Activated gamma-delta T cell treated with Interleukin-2 at 50 U/mL for 16 hours (primary cell): ENCODE measurements at regions not wholly inside any gene's neighbourhood (a gene's known extent, or its start where the extent isn't known, plus 50 kb on each side); places are given as distances from the start of the nearest gene placed in this dataset.

Experiments used
- DNase-seq: peaks from one replicate; pipeline ENCODE4 v3.0.0-alpha.2; 2020

DNA sequence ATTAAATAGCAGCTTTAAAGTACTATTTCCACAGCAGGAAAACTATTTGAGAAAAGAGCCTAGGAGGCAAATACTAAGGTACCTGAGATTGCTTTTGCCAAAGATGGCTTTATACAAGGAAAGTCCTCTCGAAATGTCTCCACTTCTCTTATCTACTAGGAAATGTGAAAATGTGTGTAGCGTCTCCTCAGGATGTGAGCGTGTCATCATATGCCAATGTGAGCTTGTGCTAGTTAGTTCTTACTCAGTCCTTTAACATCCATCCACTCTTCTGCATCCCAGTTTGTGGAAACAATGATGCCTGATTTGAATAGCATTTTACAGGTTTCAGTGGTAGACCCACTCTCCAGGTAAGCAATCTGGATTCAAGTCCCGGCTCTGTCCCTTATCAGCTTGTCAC, 421.0 kb downstream of the DYNC2H1 start:
- DNase-seq, result no peak

DNA sequence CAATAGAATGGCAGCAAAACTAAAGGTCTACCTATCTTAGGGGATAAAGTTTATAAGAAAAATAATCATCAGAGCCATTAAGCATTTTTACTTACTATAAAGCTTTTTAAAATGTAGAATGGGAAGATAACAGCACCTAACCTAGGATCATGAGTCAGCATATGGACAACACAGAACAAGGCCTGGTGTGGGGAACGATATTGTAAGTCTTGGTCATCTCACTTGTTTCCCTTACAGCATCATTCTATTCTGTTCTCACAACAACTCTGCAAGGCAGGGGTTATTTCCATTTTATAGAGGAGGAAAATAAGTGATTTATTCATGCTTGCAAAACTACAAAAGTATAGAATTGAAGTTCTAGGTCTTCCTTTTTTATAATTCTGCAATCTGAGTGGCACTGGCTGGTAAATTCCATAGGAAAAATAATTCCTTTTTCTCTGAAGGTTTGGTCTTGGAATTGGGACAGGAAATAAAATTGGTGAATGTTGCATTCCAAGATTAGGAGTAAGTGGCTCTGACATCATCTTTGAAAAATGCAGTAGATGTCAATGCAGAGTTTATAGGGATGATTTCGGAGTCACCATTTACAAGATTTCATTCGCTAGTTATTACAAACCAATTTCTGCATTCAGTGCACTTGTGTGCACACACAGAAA, 423.0 kb downstream of the DYNC2H1 start:
- no peak for DNase-seq

DNA sequence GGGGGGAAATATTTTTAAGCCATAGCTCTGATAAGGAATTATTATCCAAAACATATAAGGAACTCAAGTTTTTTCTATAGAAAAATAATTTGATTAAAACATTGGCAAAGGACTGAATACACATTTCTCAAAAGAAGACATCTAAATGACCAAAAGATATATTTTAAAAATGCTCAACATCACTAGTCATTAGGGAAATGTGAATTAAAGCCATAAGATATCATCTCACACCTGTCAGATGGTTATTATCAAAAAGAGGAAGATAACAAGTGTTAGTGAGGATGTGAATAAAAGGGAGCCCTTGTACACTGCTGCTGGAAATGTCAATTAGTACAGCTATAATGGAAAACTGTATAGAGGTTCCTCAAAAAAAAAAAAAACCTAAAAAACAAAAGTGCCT, 425.0 kb downstream of the DYNC2H1 start:
- no peak for DNase-seq

DNA sequence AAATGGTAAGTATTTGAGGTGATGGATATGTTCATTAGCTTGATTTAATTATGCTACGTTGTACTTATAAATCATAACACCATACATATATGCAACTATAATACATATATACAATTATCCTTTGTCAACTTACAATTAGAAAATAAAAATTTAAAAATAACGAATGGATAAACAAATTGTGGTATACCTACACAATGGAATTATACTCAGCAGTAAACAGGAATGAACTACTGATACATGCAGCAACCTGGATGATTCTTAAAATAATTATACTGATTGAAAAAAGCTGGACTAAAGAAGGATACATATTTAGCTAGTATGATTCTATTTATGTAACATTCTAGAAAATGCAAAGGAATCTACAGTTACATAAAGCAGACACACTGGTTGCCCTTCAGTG, 425.7 kb downstream of the DYNC2H1 start:
- no peak for DNase-seq

DNA sequence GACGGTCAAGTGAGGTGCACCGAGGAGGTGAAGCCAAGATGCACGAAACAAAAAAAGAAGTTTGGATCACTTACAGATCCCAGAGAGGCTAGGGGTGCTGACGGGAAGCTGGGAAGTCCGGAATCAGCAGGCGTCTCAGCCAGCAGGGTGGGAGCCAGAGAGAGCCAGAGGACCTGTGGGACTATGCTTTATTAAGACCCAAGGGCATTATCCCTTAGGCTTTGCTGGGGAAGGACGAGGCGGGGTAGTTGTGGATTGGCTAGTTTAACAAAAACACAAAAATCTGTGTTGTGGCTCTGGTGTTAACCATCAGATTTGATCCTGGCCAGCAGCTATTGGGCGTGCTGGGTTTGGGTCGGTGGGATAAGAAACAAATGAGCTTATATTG, 427.1 kb downstream of the DYNC2H1 start:
- no peak for DNase-seq

DNA sequence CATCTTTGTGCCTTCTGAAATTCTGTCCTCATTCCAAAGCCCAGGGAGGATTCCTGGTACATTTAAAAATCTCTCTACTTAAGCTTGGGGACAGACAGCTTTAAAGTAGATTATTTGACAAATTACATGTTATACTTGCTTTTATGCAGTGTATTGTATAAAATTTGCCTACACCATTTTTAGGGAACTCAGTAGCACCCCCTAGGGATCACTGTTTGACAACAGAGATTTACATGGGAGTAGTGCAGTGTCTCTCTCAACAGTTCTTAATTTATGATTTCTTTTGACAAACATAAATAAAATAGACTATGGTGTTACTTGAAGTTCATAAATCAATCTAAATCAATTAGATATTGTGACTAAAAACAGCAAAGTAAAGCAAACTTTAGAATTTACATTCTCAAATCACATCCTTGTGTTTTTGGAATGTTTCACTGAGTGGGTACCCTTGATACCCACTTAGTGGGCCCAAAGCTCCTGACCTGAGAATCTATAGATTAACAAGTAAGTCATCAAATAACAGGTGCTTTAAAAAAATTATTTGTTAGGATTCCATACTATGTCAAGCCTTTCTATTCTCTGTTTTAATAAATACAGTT, 428.8 kb downstream of the DYNC2H1 start:
- DNase-seq, result no peak

DNA sequence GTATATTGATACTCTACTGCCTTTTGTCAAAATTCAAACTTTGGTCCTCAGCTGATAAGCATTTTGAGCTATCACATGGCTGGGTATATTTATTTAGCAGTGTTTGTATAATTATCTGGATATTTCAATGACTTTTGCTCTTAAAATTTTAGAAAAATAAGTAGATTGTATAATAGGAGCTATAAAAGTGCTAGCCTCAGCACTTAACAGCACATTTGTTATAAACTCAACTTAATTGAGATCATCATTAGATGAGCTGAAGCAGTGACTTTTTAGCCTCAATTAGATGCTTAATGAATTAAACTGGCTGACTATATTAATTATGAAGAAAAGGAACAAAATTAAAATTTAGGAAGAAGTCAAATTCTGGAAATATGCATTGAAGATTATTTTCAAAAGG, 429.9 kb downstream of the DYNC2H1 start:
- no peak for DNase-seq

DNA sequence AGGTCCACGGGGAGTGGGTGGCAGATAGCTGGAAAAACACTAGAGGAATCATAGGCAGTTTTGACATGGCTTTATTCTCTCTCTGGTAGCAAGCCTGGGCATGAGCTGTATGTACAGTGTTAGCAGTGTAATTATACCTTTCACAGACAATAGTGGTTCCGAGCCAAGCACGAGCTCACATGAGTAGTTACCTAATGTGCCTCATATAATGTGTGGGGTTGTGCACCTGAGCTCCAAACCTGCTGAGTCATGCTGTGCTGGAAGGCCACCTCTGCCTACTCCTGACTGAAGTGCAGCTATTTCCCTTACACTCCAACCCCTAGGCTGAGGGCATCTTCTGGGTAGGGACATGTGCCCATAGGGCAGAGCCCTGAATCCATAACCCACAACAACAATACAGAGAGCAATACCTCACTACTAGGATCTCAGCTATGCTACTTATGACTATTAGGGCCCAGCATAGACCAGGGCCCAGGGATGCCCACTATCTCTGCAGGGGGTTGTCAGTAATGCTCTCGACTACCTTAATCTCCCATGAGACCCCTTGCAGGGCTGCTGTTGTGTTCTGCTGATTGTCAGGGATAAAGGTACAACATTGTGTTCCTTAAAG, 432.1 kb downstream of the DYNC2H1 start:
- no peak for DNase-seq

DNA sequence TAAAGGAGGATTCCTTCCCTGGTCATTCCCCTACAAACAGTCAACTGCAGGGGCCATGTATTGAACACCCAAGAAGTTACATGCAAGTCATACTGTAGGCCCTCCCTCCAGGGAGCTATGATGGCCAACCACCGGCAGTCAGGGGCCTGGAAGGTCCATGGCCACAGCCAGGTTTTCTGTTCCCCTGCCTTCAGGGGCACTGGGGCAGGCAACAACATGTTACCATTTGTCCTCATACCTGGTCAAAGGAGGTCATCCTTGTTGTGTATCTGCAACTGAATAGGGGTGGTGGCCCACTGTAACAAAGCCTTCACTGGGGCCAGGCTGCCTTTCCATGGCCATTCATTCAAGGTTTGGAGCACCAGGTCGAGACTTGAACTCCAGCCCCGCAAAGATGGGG, 433.6 kb downstream of the DYNC2H1 start:
- no peak for DNase-seq

DNA sequence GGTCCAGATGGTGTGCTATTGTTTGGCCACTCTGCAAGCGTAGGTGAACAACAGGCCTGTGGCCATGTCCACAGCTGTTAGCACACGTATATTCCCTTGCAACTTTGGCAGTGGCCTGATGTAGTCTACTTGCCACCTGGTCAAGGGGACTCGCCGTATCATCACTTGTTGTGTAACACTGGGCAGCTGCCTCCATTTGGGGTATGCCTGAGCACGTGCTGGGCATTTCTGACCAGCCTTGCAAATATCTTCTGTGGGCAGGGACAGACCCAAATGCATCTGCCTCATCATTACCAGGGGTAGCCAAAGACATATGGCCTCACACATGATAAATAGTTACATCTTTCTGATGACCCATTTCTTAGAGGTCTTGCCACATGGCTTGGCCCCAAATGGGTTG, 434.2 kb downstream of the DYNC2H1 start:
- DNase-seq, result no peak

DNA sequence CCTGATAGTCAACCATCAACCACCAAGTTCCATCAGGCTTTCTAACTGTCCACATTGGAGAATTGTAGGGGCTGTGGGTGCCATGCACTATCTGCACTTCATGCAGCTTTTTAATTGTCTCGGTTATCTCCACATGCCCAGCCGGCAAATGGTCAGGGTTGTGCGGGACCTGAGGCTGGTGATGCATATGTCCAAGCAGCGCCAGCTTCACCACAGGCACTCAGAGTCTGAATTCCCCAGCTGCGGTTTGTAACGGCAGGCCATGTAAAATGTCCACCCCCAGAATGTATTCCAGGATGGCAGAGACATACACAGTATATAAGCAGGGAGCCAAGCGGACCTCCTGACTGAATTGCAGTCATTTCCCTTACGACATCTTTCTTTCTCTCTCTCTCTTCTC, 435.6 kb downstream of the DYNC2H1 start:
- no peak for DNase-seq

DNA sequence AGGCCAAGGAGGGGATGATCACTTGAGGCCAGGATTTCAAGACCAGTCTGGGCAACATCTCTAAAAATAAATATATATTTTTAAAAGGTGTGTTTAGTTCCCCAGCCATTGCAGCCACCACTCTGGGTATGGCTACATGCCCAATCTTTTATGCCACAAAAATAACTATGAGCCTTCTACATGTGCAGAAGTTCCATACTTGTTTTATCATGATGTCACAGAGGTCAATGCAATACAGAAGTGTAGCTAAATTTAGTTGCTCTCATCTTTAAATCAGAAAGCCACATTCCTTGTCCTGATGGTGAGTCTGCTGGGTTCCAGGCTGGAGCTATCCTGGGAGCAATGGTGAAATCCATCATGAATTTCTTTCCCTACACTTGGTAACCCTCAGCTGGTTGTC, 436.3 kb downstream of the DYNC2H1 start:
- DNase-seq, result no peak

DNA sequence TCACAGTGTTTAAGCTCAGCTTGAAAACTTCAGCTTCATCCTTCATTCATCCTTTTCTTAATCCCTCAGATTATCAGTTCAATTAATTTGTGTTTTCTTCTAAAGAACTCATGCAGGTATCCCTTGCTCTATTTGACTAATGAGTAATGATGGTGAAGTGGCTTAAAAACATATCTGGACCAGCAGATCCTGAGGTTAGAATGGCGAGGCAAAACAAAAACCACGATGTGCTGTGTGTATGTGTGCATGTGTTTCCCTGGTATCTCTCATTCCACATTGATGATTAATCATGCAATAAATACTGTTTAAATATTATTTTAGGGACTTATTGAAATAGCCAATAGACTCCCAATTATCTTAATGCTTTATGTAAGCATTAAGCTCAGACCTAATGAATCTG, 437.0 kb downstream of the DYNC2H1 start:
- no peak for DNase-seq

DNA sequence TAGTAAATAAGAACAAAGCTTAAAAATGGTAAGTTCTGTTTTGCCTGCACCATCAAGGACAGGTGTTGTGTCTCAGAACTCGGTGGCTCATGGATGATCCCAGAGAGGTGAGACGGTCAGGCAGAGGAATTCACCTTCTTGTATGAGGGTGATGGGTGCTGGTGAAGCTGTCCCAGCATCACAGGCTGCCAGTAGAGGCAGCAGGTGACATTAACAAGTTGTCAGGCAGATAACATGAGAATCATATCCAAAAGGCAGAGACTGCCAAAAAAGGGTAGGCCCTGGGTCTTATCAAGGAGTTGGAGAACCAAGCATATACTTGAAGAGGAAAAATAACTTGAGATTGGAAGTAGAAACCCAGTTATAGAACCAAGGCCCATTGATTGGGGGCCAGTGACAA, 437.8 kb downstream of the DYNC2H1 start:
- DNase-seq, result no peak

DNA sequence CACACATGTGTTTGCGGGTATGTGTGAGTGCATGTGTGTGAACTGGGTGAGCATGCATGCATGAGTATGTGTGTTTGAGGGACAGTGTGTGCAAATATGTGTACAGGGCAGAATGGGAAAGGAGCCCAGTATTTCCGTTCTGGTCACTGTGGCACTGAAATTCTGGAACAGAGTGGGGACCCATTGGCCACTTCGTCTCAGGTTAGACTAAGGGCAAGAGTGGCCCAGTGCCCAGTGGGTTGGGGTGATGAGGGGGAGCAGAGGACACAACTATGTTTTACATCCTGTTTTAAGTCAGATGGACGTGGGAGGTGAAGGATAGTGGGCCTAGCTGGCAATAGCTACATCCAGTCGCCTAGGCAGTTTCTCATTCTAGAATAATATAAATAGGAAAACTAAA, 438.5 kb downstream of the DYNC2H1 start:
- no peak for DNase-seq

DNA sequence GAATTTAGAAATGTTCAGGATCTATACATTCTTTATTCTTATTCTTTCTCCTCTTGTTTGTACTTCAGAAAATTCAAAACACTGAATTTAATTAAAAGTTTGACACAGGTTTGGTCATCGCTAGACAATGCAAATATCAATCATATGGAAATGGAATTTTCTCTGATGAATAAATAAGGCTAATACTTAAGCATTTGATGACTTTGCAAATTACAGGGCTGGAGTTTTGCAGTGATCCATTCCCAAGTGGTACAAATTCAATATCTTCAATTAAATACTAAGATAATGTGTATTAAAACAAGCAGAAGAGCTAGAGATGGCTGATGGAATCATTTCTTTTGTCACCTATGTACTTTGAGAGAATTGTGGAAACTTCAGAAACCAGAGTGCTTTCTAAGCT, 439.6 kb downstream of the DYNC2H1 start:
- no peak for DNase-seq

DNA sequence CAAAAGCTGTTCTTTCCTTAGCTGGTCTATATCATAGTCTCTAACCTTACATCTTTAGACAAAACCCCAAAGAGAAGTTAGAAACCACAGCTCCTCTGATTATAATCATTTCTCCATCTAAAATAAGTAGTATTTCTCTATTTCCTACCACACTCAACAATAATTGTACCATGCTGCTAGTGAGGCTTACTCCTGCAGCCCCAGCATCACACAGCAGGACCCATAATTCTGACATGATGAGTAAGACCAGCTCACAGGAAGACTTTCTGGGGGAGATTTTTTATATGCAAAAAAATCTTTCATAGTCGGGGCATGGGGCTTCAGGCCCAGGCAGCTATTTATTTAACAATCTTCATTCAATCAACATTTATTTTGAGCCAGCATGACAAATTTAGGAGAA, 441.6 kb downstream of the DYNC2H1 start:
- DNase-seq, result no peak

DNA sequence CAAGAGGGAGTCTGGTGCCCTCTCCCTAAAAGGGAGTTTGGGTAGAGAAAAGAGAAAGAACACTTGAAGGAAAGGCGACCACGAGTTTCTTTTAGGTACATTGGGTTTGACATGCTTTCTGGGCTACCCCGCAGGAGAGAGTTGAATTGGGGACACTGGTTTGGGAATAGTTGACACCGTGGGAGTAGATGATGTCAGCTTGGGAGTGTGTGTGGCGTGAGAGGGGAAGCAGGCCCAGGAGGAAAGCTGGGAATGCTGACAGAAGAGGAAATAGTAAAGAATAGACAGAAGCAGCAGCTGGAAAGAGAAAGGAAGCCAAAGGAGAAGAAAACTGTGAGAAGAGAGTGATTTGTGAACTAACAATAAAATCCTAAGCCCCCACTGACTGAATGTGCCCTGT, 442.9 kb downstream of the DYNC2H1 start:
- DNase-seq, result no peak

DNA sequence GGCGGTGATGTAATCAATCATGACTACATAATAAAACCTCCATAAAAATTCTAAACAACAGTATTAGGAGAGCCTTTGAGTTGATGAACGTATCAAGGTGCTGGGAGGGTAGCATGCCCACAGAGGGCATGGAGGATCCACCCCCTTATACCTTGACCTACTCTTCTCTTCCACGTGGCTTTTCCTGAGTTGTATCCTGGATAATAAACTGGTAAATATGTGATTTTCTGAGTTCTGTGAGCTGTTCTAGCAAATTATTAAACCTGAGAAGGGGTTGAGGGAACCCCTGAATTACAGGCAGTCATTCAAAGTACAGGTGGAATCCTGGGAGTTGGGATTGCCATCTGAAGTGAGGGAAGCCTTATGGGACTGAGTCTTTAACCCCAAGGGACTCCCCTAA, 446.9 kb downstream of the DYNC2H1 start:
- DNase-seq, result no peak

DNA sequence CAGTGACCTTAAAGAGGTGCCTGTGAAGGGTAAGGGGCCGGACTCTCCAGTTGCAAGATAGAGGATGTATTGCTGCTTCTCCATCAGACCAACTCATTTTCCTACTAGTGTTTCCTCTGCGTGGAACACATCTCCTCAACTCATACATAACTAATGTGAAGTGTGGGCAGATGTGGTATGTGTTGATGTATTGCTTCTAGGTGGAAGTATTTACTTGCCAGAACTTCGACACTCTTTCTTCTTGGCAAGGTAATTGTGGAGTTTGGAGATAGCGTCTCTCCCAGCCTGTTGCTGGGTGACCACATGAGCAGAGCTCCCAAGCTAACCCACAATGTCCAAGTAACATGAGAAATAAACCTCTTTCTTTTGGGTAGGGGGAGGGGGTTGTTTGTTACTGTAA, 456.9 kb downstream of the DYNC2H1 start:
- DNase-seq, result no peak

DNA sequence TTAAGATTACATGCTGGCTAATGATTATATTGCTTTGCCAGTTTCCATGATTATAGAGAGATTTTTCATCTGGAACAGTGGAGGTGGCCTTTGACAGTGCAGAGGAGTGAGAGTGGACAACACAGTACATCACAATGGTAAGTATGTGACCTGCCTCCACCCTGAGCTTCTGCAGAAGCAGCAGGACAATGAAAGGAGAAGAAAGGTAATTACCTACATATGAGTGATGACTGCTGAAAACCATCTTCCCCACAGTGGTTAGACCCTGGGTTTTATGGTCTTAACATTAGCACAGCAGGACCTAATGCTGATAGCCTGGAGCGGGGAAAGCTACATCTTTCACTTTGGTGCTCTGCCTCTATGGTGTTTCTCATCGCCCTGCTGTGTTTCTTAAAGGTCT, 454.7 kb upstream of the DDI1 start:
- DNase-seq, result no peak

DNA sequence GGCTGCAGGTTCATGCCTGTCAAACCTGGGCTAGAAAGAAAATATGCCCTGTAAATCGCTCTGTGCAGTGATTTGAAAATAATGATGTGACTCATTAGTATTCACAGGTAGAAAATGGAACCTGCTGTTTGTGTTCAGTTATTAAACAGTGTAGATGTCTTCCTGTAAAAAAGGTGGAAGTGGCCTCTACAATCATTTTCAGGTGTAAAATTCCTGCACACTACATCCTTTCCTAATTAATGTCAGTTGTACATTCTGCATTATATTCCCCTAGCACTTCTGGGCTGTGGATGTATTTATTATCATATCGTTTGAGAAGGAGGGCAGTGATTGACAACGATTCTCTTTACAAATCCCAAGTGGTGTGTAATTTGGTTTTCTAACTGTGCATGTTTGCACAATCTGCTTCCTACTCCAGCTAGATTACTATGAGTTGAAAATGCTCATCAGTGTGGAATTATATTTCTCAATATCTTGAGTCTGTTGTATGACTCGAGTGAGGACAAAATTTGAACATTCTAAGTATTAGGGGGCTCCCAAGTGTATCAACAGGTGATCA, 454.0 kb upstream of the DDI1 start:
- no peak for DNase-seq

DNA sequence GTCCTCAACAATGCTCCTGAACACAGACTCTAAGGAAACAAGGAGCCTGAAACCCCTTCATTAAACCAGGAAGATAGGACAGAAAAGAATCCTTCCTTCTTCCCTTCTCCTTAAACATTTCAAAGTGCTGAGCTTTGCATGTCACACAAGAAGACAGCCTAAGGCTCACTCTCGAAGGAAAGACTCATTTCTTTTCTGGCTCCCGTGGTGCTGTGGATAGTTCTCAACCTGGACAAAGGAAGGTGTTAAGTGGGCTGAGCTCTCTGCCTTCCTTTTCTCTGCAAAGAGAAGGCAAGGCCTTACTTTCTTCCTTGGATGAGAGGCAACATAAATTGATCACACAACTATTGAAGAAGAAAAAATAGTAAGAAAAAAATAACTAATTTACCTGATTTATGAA, 452.4 kb upstream of the DDI1 start:
- DNase-seq, result no peak

DNA sequence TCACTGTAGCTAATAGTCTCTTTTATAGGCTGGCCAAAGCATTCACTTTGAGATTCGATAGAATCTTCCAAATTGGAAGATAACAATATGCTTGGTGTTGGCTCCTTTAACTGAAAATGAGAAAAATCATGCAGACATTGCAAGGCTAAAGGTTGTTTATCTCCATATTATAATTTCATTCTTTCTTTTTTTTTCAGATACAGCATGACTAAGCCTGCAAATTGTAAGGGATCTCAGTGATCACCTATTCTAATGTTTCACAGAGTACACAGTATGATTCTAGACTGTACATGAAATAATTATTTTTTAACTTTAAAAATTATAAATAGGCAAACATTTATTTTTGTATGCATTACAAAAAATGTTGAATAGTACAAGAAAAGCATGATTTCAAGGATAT, 451.7 kb upstream of the DDI1 start:
- no peak for DNase-seq

DNA sequence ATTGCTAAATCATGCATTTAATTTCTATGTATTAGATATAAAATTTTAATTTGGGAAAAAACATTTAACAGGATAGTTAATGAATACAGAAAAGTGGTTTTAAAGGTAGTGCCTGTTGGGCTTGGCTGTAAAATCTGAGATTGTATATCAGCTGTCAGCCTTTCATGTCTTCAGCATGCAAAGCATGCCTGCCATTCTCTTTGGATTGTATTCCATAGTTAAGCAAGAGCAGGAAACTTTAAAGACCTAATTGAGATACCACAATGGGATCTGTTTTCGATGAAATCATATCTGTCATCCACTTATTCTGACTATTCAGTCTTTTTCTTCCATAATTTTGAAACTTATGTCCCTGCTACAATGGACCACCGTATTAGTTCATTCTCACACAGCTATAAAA, 451.0 kb upstream of the DDI1 start:
- no peak for DNase-seq
